H4 (cell line): ENCODE measurements at regions not wholly inside any gene's neighbourhood (a gene's known extent, or its start where the extent isn't known, plus 50 kb on each side); places are given as distances from the start of the nearest gene placed in this dataset.
A peak's percentile ranks its signal among the peaks of the same experiment; 100 is the strongest.
"Not testable (repeated sequence)": the region's sequence is repeated elsewhere in the genome, so short reads cannot be mapped to it uniquely, and the experiment has no call there.

ENCODE experiments used
- DNase-seq: peaks from one replicate; pipeline ENCODE4 v3.0.0-alpha.2; 2015; ENCODE audit warnings: low spot score

DNA sequence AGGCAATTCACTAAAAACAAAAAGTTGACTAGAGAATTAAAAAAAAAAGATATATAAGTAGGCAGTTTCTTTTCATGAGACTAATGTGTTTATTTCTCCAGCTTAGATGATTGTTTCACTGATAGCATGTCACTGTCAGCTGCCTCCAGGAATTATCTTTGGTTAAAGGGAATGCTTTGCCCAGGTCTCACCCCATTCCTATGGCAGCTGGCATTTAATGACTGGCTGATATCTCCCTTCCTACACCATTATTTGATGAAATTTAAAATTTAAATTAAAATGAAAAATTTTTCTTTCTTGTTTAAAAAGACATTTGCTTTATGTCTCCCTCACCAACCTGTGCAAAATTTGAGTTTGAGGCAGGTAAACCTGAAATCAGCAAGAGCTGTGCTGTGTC is 214.5 kb upstream of the PRSS1 start:
- DNase-seq, result no peak

DNA sequence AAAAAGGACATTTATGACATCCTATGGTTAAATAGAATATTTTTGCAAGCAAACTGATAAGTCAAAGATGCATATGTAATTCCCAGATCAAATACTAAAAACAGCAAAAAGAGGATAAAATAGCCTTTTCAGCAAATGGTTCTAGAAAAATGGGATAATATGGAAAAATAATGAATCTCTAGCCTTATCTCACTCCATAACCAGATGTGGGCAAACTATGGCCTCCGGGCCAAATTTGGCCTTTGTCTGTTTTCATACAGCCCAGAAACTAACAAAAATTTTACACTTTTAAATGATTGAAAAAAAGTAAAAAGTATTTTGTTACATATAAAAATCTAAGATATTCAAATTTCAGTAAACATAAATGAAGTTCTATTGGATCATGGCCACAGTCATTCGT is 215.4 kb upstream of the PRSS1 start:
- no peak for DNase-seq

DNA sequence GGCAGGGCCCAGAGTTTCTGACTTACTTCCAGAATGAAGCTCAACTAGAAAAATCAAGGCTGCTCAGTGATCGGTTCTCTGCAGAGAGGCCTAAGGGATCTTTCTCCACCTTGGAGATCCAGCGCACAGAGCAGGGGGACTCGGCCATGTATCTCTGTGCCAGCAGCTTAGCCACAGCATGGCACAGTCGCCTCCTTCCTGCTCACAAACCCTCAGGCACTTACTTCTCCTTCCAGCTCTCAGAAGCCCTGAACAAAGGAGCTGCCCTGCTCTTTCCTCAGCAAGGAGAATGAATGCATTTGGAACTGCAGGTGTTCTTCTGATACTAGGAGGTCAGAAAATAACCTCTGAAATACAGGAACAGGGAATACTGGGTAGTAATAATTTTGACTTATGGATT is 219.7 kb upstream of the PRSS1 start:
- DNase-seq, result no peak

DNA sequence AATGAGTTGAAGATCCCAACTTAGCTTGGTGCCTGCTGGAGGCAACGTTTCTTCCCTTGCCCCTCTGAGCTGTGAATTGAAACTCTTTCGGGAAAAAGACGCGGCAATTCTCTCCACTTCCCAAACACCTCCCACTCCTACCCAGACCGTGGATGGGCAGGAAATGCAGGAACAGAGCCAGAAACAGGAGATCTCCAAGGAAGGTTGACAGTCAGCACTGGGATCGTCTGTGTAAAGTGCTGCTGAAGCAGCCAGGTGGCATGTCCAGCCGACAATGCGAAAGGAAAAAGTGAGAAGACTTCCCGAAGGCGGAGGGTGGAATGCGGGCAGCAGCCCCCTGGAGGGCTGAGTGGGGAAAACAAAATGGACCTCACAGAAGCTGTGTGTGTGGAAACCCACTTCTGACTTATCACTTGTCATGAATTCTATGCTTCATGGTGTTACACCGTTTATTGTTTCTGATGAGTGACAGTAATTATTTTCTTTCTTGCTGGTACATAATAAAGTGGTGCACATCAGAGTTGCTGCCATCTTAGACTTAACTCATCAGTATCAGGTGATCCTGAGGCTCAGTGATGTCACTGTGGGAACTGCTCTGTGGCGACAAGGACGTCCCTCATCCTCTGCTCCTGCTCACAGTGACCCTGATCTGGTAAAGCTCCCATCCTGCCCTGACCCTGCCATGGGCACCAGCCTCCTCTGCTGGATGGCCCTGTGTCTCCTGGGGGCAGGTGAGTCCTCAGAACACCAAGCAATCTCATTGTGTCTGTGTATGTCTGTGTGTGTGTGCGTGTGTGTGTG is 220.5 kb upstream of the PRSS1 start:
- no peak for DNase-seq

DNA sequence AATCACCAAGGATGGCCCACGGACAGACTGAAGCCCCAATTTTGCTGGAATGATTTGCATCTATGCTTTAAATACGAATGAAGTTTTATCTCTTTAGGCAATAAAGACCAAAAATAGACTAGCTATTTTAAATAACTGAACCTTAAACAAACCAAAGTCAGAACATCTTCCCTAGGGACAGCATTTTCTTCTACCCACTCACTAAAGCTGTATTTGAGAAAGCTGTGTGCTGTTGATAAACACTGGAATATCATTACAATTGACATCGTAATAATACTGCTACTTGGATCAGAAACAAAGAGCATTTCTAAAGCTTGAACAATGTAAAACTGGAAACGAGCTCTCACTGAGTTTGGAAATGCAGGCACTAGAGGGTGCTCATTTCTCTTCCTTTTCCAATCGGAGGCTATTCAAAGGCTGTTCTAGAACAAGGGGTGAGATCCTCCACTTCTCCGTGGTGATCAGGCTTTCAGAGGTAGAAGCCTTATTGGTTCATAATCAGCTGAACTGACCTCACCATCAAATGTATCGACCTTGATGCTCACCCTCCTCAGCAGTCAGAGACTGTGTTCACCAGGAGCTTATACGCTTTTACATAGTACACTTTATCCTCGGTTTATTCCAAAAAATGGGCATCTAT is 225.3 kb upstream of the PRSS1 start:
- no peak for DNase-seq

DNA sequence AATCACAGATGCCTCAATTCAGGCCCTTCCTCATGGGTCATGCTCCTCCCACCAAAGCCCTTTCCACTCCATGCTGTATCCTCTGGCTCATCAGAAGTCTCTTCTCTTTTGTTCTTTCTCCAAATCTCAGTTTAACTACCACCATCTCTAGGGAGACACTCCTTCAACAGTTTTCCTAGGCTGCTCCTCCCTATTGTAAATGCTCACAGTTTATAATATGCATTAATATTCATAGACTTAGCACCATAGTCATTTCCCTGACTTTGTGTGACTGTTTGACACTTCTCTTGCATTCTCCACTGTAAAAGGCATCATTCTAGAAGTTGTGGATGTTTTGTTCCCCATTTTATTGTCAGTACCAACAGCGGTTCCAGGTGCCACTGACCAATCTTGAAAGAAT is 226.5 kb upstream of the PRSS1 start:
- DNase-seq, result no peak

DNA sequence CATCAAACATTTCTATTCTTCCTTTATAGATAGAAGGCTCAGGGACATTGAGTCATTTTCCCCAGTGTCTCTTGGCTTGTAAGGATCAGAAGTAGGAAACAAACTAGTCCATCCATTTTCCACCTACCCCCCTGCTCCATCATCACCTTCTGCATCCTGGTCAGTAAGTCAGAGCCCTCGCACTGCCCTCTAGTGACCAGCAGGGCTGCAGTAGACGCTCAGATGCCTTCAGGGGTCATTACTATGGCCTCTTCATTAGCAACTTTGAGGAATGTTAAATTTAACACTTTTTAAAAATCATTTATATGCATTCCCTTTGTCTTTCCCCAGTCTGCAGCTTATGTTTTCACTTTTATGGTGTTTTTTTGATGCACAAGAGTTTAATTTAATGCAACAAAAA is 228.4 kb upstream of the PRSS1 start:
- DNase-seq, result not testable (repeated sequence)

DNA sequence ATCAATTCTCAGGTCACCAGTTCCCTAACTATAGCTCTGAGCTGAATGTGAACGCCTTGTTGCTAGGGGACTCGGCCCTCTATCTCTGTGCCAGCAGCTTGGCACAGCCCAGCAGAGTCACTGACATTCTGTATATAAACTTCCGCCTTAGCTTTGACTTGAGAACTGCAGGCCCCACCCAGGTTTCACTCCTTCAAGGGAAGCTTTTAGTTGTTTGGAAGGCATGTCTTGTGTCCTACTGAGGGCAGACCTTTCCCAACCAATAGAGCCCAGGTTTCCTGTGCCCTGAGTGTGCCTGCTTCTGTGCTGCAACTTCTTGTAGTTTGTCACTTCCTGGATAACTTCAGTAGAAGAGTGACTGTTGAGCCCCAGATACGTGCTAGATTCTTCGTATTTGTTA is 228.8 kb upstream of the PRSS1 start:
- DNase-seq, result not testable (repeated sequence)

DNA sequence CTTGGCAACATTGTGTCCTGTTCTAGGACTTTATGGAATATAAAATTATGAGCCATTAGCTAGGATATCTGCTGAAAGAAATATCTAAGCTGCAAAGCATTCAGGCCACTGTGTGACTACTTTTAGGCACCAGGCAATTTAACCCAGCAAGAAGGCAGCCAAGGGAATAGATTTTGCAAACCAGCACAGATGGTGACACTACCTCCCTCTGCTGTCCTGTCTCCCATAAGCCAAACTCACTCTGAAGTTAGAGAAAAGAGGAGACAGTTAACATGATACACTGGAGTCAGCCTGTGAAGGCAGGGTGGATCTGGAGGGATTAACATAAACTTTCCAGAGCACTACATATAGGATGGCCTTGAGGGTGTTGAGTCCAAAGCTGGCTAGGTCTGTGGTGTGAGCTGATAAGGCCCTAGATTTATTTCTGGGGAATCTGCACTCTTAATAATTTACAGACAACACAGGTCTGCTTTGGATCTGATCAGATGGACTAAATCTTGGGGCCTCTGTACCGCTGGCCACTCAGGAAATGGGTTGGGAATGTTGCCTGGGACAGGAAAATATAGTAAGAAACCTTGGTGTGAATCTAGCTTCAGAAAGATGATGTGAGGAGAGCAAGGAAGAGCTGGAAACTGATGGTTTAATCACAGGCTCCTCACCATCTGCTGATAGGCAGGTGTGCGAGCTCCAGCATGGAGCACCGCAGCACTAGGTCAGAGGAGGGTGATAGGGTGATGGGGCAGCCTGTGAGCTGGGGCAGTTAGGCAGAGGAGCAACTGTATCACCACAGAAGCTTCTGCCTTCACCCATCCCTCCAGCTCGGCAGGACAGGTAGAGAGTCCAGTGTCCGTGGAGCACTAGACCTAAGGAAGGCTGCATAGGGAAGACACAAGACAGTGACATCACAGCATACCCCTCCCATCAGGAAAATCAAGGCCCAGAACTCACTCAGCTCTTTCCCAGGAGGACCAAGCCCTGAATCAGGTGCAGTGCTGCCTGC is 229.9 kb upstream of the PRSS1 start:
- no peak for DNase-seq

DNA sequence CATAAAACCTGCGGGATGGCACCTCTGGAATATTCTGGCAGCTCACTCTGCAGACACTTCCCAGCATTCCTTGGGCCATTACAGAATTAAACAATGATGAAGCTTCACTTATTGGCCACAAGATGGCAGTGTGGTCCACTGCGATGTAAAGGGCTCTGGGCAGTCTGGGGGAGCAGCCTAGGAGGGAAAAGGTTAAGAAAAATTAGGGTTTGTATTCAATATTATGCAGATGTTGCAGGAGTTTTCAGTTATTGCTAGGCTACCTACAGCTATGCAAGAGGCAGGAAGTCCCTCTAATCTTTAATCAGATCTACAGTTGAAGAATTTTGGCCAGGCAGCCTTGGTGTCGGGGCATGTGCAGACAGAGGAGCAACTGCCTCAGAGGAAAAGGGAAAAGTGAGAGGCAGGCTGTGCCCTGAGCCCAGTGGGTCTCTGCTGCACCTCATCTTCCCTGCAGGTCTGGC is 233.2 kb upstream of the PRSS1 start:
- DNase-seq, result peak; percentile 79

DNA sequence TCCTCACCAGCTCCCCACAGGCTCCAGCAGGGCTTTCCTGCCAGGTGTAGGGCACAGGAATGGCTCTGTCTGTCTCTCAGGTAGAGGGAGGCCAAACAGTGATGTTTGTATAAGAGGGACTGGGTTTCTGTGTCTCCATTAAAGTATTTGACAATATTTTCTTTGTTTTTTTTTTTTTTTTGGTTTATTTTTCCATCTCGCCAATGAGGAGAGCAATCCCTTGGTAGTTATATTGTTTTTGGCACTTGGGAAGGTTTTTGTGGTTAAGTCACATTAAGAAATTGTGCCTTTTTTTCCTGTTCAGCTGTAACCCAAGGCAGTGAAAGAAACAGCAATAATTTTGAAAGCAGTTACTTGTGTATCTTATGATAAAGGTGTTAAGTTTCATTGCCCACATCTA is 234.6 kb upstream of the PRSS1 start:
- not testable (repeated sequence) for DNase-seq

DNA sequence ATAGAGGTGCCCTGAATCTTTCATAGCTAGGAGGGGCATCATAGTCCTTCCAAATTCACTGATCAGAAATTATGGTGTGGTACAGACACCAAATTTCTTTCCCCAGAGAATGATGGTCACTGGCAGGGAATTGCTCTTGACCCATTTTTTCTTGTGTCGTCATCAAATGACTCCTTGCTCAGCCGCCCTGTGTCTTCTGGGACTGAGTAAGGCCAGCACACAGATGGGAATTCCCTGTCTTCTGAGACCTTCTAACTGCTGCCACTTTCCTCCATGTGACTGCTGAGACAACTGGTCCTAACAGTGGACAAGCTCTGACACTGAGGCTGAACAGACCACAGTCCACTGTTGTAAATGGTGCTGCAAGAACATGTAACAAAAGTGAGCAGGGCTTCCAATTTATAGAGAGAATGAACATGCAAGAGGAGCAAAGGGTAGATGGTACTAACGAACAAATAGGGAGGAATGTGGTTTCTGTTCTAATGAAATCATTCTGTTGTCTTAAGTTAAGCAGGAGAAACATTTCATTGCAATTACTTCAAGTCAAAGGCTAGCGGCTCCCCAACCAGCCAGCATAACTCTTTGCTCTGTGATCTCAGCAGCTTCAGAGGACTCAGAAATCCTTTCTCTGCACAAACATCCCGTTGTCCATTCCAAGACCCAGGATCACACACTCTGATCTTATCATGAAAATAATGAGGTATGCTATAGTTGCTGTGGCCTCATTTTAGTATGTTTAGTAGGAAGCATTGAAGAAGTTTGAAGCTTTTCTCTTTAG is 235.9 kb upstream of the PRSS1 start:
- DNase-seq, result no peak

DNA sequence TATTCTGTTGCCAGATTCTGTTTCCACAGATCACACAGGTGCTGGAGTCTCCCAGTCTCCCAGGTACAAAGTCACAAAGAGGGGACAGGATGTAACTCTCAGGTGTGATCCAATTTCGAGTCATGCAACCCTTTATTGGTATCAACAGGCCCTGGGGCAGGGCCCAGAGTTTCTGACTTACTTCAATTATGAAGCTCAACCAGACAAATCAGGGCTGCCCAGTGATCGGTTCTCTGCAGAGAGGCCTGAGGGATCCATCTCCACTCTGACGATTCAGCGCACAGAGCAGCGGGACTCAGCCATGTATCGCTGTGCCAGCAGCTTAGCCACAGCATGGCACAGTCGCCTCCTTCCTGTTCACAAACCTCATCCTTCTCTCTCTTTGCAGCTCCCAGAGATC is 237.5 kb upstream of the PRSS1 start:
- no peak for DNase-seq

DNA sequence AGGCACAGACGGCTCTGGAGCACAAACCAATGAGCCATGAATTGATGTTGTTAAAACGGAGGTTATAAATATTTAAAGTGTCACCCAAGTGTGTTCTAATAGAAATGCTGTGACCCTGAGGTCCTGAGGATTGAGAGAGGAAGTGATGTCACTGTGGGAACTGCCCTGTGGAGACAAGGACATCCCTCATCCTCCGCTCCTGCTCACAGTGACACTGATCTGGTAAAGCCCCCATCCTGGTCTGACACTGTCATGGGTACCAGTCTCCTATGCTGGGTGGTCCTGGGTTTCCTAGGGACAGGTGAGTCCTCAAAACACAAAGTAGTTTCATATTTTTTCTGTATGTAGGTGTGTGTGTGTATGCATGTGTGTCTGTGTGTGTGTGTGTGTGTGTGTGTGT is 237.9 kb upstream of the PRSS1 start:
- DNase-seq, result no peak

DNA sequence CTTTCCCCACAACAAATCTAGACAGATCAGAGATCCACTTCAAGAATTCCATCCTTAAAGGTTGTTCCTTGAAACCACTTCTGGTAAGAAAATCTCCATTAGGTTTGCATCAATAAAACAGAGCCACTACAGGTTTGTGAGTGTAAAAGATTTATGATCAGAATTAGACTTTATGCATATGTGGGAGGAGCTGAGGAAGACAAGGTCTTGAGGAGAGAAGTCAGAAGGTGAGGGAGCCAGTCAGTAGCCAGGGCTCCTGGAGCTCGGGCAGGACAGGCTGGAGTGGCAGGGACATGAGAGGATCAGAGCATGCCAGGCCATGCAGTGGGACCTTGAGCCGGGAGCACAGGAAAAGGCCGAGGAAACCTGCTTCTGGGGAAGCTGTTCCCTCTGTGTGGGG is 240.0 kb upstream of the PRSS1 start:
- not testable (repeated sequence) for DNase-seq

DNA sequence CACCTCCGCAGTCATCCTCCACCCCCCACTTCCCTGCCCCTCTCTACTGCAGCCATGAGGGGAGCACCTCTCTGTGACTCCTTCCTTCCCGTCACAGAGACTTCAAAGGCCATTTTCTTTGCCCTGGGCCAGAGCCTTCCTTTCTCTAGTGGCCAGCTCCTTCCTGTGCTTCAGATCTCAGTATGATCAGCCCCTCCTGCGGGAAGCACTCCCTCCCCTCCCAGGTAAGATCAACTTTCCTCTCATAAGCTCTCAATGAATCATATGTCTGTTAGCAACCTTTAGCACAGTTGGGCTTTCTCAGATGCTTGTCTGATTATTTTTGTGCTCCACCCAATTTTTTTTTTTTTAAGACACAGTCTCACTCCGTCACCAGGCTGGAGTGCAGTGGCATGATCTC is 241.0 kb upstream of the PRSS1 start:
- DNase-seq, result peak; percentile 28

DNA sequence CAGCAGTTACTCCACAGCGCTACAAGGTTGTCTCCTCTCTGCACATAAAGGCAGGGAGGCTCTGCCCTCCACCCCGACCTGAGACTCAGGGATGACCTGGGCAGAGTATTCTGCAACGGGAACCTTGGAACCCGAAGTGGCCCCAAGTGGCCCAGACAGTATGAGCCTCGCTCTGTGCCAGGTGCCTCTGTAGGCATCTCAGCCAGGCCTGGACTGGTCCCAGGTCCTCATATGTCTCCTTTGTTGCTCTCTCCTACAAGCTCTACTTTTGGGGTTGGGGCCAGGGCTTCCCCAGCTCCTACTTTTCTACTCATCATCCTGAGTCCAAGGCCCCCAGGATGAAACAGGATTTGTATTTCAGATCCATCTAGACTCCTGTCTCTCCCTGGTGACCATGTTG is 241.5 kb upstream of the PRSS1 start:
- no peak for DNase-seq

DNA sequence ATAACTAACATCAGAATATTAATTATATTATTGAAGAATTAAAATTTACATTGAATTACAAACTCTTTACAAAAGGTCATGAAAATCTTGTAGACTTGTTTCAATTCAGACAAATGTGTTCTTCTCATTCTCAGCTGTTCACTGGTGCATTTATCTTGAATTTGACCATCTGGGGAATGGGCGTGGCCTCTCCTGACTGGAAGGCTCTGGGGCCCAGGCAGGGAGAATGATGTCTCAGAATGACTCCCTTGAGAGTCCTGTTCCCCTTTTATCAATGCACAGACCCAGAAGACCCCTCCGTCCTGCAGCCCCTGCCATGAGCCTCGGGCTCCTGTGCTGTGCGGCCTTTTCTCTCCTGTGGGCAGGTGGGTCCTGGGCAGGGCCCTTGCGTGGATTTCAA is 242.2 kb upstream of the PRSS1 start:
- not testable (repeated sequence) for DNase-seq

DNA sequence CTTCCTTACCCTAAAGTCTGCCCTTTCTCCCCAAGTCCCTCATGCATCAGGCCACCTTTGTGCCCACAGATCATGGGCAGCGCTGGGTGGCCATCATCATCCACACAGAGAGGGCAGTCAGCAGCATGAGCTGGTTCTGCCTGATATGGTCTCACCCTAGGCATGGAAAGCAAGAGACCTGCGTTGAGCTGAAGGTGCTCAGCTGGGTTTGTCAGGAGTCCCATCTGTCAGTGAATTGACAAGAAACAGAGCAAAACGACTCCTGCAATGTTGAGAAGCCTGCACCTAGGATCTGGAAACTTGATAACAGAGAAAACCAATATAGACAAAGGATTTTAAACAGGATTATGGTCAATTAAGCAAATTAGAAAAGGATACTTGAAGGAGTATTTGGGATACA is 242.7 kb upstream of the PRSS1 start:
- DNase-seq, result no peak

DNA sequence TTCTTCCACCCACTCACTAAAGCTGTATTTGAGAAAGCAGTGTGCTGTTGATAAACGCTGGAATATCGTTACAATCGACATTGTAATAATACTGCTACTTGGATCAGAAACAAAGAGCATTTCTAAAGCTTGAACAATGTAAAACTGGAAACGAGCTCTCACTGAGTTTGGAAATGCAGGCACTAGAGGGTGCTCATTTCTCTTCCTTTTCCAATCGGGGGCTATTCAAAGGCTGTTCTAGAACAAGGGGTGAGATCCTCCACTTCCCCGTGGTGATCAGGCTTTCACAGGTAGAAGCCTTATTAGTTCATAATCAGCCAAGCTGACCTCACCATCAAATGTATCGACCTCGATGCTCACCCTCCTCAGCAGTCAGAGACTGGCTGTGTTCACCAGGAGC is 245.3 kb upstream of the PRSS1 start:
- DNase-seq, result not testable (repeated sequence)

DNA sequence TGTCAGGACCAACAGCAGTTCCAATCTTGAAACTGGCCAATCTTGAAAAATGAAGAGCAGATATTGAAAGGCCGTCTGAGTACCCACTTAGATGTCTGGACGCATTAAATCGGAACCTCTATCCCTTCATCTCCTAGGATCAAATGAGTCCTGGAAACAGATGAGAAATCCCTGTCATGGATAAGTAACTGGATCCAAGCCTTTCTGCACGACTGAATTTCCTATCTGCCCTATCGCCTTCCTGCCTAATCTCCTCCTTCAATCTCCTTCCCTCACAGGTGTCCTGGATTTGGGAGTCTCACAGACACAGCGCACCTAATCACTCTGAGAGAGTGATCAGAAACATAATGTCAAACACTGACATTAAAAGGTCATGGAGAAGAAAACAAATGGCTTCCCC is 245.2 kb upstream of the PRSS58 start:
- DNase-seq, result no peak

DNA sequence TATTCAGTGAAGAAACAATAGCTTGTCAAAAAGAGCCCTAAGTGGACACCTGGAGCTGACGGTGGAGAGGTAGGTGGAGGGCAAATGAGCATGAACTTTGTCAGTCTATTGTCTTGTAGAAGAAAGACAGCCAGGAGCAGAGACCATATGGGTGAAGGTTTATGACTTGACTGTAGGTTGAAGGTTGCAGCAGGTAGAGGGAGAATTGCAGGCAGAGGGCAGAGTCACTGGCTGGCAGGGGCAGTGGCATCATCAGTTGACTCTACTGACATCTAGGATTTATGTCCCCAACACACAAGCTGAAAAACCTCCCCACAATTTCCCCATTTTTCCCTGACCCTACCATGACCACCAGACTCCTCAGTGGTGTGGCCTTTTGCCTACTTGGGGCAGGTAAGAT is 243.6 kb upstream of the PRSS58 start:
- DNase-seq, result no peak
